CD14-positive monocyte (primary cell): ENCODE measurements at regions not wholly inside any gene's neighbourhood (a gene's known extent, or its start where the extent isn't known, plus 50 kb on each side); places are given as distances from the start of the nearest gene placed in this dataset.

Source experiments
- DNase-seq, 3 donors: peaks; one replicate each; pipeline ENCODE4 v3.0.0-alpha.2; 2011 to 2022
- H2AFZ ChIP-seq: 2 replicates; pipeline ENCODE4 v1.6.0; 2012; ENCODE audit warnings: mild to moderate bottlenecking, low read depth, low read length, inconsistent platforms; ENCODE audit not compliant: insufficient read depth, poor library complexity, severe bottlenecking
- H3K27ac ChIP-seq, 2 donors: 1 replicate in 1 of 2; 2 replicates in 1 of 2; pipeline ENCODE4 v1.5.1; 2012 to 2013; ENCODE audit warnings: low read length in 2 of 2, control low read depth in 1 of 2, inconsistent platforms in 1 of 2, low read depth in 1 of 2, mild to moderate bottlenecking in 1 of 2
- H3K27me3 ChIP-seq, 2 donors: one replicate each; pipeline versions ENCODE4 v1.6.0 to v1.6.1; 2011 to 2013; ENCODE audit warnings: low read length in 2 of 2; ENCODE audit not compliant: control insufficient read depth in 2 of 2, insufficient read depth in 2 of 2
- H3K36me3 ChIP-seq, 2 donors: replicated peaks in 1 of 2; 1 replicate in 1 of 2; 2 replicates in 1 of 2; pipeline versions ENCODE4 v1.5.1 to v1.6.1; 2012 to 2013; ENCODE audit warnings: low read length in 2 of 2, control low read depth in 1 of 2, inconsistent platforms in 1 of 2, mild to moderate bottlenecking in 1 of 2; ENCODE audit not compliant: insufficient read depth in 2 of 2, control insufficient read depth in 1 of 2
- H3K4me1 ChIP-seq, 2 donors: 1 replicate in 1 of 2; 2 replicates in 1 of 2; pipeline versions ENCODE4 v1.5.1 to v1.6.1; 2012 to 2013; ENCODE audit warnings: low read length in 2 of 2, control low read depth in 1 of 2, inconsistent platforms in 1 of 2, mild to moderate bottlenecking in 1 of 2, moderate library complexity in 1 of 2; ENCODE audit not compliant: insufficient read depth in 2 of 2, control insufficient read depth in 1 of 2
- H3K4me2 ChIP-seq: replicated peaks from 2 replicates; pipeline ENCODE3; 2012; ENCODE audit warnings: low read length, moderate library complexity, mild to moderate bottlenecking; ENCODE audit not compliant: poor library complexity, severe bottlenecking; ENCODE audit errors: extremely low read depth
- H3K4me3 ChIP-seq, 3 experiments: fragments of 200-600 bp in 1 of 3; sonication (generic) in 1 of 3; replicated peaks in 1 of 3; 1 replicate in 2 of 3; 2 replicates in 1 of 3; pipeline ENCODE4 v1.5.1; 2011 to 2013; ENCODE audit warnings: low read length in 3 of 3, mild to moderate bottlenecking in 3 of 3, control low read depth in 2 of 3, low read depth in 2 of 3, inconsistent platforms in 1 of 3, moderate library complexity in 1 of 3
- H3K79me2 ChIP-seq: 2 replicates; pipeline ENCODE4 v1.6.0; 2012; ENCODE audit warnings: mild to moderate bottlenecking, control low read depth, inconsistent platforms, low read length, moderate library complexity; ENCODE audit not compliant: insufficient read depth
- H3K9ac ChIP-seq: 2 replicates; pipeline ENCODE4 v1.6.0; 2017; ENCODE audit warnings: low read length, mild to moderate bottlenecking; ENCODE audit not compliant: insufficient read depth, poor library complexity, severe bottlenecking
- H3K9me3 ChIP-seq, 2 donors: replicated peaks in 1 of 2; 1 replicate in 1 of 2; 2 replicates in 1 of 2; pipeline versions ENCODE4 v1.5.1 to v1.6.1; 2012 to 2013; ENCODE audit warnings: low read length in 2 of 2, control low read depth in 1 of 2; ENCODE audit not compliant: control insufficient read depth in 1 of 2, insufficient read depth in 1 of 2
- H4K20me1 ChIP-seq: 2 replicates; pipeline ENCODE4 v1.6.0; 2012; ENCODE audit warnings: mild to moderate bottlenecking, low read length, control low read depth, moderate library complexity; ENCODE audit not compliant: insufficient read depth
- H3K27ac Mint-ChIP-seq, 7 donors: one replicate each; pipeline ENCODE4 v1.8.0; 2020; ENCODE audit warnings: mild to moderate bottlenecking in 7 of 7, mixed read lengths in 7 of 7, moderate library complexity in 6 of 7, inconsistent platforms in 2 of 7
- H3K27me3 Mint-ChIP-seq, 3 donors: one replicate each; pipeline ENCODE4 v1.8.0; 2021 to 2022; ENCODE audit warnings: low read depth in 3 of 3, mild to moderate bottlenecking in 3 of 3, mixed read lengths in 3 of 3, moderate library complexity in 3 of 3, inconsistent platforms in 1 of 3
- H3K36me3 Mint-ChIP-seq, 2 donors: one replicate each; pipeline ENCODE4 v1.8.0; 2020; ENCODE audit warnings: mixed read lengths in 2 of 2, inconsistent platforms in 1 of 2, mild to moderate bottlenecking in 1 of 2
- H3K4me1 Mint-ChIP-seq: one replicate; pipeline ENCODE4 v1.8.0; 2020; ENCODE audit warnings: mild to moderate bottlenecking, mixed read lengths
- H3K4me3 Mint-ChIP-seq, 2 donors: one replicate each; pipeline ENCODE4 v1.8.0; 2020; ENCODE audit warnings: mild to moderate bottlenecking in 2 of 2, mixed read lengths in 2 of 2, moderate library complexity in 1 of 2
- H3K9me3 Mint-ChIP-seq, 7 donors: one replicate each; pipeline ENCODE4 v1.8.0; 2020 to 2022; ENCODE audit warnings: mixed read lengths in 7 of 7, mild to moderate bottlenecking in 6 of 7, moderate library complexity in 6 of 7, inconsistent platforms in 2 of 7
- CTCF ChIP-seq: fragments of 200-600 bp; IDR thresholded peaks from one replicate; pipeline ENCODE4 v1.8.0; 2022; ENCODE audit warnings: antibody characterized with exemption, mild to moderate bottlenecking
- WGBS: methylation state at CpG from one replicate; pipeline ENCODE4 v1.1.5; 2013; ENCODE audit warnings: missing lambda C conversion rate; ENCODE audit not compliant: insufficient coverage; 5-methylcytosine and 5-hydroxymethylcytosine counted together
- intact Hi-C, 2 donors: fragments of 100-400 bp; cut with micrococcal nuclease; formaldehyde crosslinking; loops; one replicate each; pipeline versions ENCODE4 v1.15.0 to v1.15.1; 2023

DNA sequence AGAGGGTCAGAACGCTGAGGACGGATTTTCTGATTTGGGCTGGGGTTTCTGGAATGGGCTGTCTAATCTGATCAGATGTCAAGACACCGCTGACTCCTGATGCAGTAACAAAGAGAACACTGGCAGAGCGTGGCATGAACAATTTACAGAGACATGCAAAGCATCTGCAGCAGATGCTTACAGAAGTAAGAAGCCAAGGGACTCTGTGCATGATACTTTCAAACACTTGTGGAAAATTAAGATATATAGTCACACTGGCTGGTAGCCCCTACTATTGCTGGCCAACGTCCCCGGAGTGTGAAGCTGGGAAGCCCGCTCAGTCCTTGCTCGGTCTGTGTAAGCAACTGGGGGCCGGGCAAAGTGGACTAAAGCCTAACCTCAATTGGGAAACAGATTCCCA is 903.7 kb downstream of the BRD1 start:
- no peak overlapping the region for H3K27ac Mint-ChIP-seq
- Histone ChIP-seq H3K36me3 (no peaks in the 10 kb centered on the region), H3K4me2 (no peak overlapping the region), H3K4me3 (no peak overlapping the region), H3K27ac (no peak overlapping the region), H2AFZ (no peak overlapping the region), H3K4me1 (no peaks in the 10 kb centered on the region), H4K20me1 (no peaks in the 10 kb centered on the region), H3K79me2 (no peaks in the 10 kb centered on the region), H3K27me3 (peaks cover 0 to 2% of the 10 kb centered on the region in 2 donors), H3K9ac (no peak overlapping the region), H3K9me3 (peaks cover 0 to 7% of the 10 kb centered on the region in 2 donors)
- no peaks in the 10 kb centered on the region for H3K4me1 Mint-ChIP-seq
- WGBS = 95% methylated on average over 8 of the region's 9 CpGs
- no peak overlapping the region for H3K4me3 Mint-ChIP-seq
- no peaks in the 10 kb centered on the region for H3K36me3 Mint-ChIP-seq
- peaks cover 3 to 16% (median 8%) of the 10 kb centered on the region in 3 donors for H3K27me3 Mint-ChIP-seq
- intact Hi-C loops = no loop called here
- no peak for TF ChIP-seq CTCF
- H3K9me3 Mint-ChIP-seq = peaks cover 0 to 11% (median 2%) of the 10 kb centered on the region in 7 donors
- no peak for DNase-seq

GRCh38 chr22:48923165-48923865 is 904.4 kb downstream of the BRD1 start:
- H2AFZ ChIP-seq = no peak overlapping the region
- no peak overlapping the region for H3K9ac ChIP-seq
- no peak for DNase-seq
- Mint-ChIP-seq H3K27me3 (peaks cover 0 to 12% (median 7%) of the 10 kb centered on the region in 3 donors), H3K9me3 (peaks cover 0 to 11% (median 2%) of the 10 kb centered on the region in 7 donors), H3K36me3 (no peaks in the 10 kb centered on the region), H3K4me3 (no peak overlapping the region), H3K27ac (no peak overlapping the region), H3K4me1 (no peaks in the 10 kb centered on the region)
- H3K9me3 ChIP-seq = peaks cover 0 to 7% of the 10 kb centered on the region in 2 donors
- no peaks in the 10 kb centered on the region for H3K36me3 ChIP-seq
- H3K4me1 ChIP-seq = no peaks in the 10 kb centered on the region
- H3K4me2 ChIP-seq = no peak overlapping the region
- no peak overlapping the region for H3K4me3 ChIP-seq
- TF ChIP-seq CTCF = no peak
- intact Hi-C loops = no loop called here
- no peaks in the 10 kb centered on the region for H3K79me2 ChIP-seq
- H3K27me3 ChIP-seq = peaks cover 0 to 2% of the 10 kb centered on the region in 2 donors
- H3K27ac ChIP-seq = no peak overlapping the region
- 100% methylated on average over 4 of the region's 14 CpGs for WGBS
- no peaks in the 10 kb centered on the region for H4K20me1 ChIP-seq
